HepG2 (cell line): ENCODE measurements at regions not wholly inside any gene's neighbourhood (a gene's known extent, or its start where the extent isn't known, plus 50 kb on each side); places are given as distances from the start of the nearest gene placed in this dataset.
A peak's percentile ranks its signal among the peaks of the same experiment; 100 is the strongest.

Source experiments
- CCDC6 ChIP-seq: sonication (generic); formaldehyde crosslinking; IDR thresholded peaks from 2 replicates; pipeline ENCODE4 v1.8.1; 2022; ENCODE audit warnings: mild to moderate bottlenecking, missing genetic modification reagents, moderate library complexity
- DMTF1 ChIP-seq: sonication (generic); formaldehyde crosslinking; IDR thresholded peaks from 2 replicates; pipeline ENCODE4 v1.4.0; 2020; ENCODE audit warnings: mild to moderate bottlenecking, missing genetic modification reagents
- GABPA ChIP-seq, 2 experiments: IDR thresholded peaks; 2 replicates each; pipeline ENCODE4 v1.6.1; 2011 to 2016; ENCODE audit warnings: low read depth in 2 of 2, low read length in 1 of 2, missing biosample characterization in 1 of 2, missing genetic modification characterization in 1 of 2
- GTF3A ChIP-seq: sonication (generic); formaldehyde crosslinking; conservative IDR thresholded peaks from 2 replicates; pipeline ENCODE4 v1.4.0; 2020; ENCODE audit warnings: mild to moderate bottlenecking, missing genetic modification reagents
- HNRNPUL1 ChIP-seq: fragments of 200-400 bp; formaldehyde crosslinking; IDR thresholded peaks from 2 replicates; pipeline ENCODE4 v1.6.1; 2017; ENCODE audit warnings: low read depth, mild to moderate bottlenecking, low read length, moderate library complexity
- JDP2 ChIP-seq: sonication (generic); formaldehyde crosslinking; IDR thresholded peaks from 2 replicates; pipeline ENCODE4 v1.8.1; 2022; ENCODE audit warnings: missing genetic modification reagents, borderline replicate concordance
- JUND ChIP-seq: sonication (generic); formaldehyde crosslinking; IDR thresholded peaks from 2 replicates; pipeline ENCODE4 v1.8.0; 2022; ENCODE audit warnings: mild to moderate bottlenecking, missing genetic modification reagents
- KMT2B ChIP-seq: IDR thresholded peaks from 2 replicates; pipeline ENCODE4 v1.6.1; 2016; ENCODE audit warnings: missing genetic modification reagents, missing compliant biosample characterization
- PAX8 ChIP-seq: sonication (generic); formaldehyde crosslinking; IDR thresholded peaks from 2 replicates; pipeline ENCODE4 v1.8.0; 2022; ENCODE audit warnings: mild to moderate bottlenecking, missing genetic modification reagents, borderline replicate concordance
- PLSCR1 ChIP-seq: sonication (generic); formaldehyde crosslinking; IDR thresholded peaks from 2 replicates; pipeline ENCODE4 v1.5.0; 2020; ENCODE audit warnings: missing genetic modification reagents, mild to moderate bottlenecking, borderline replicate concordance
- TGIF2 ChIP-seq: IDR thresholded peaks from 2 replicates; pipeline ENCODE4 v1.6.1; 2016; ENCODE audit warnings: control low read depth, missing compliant biosample characterization
- TOE1 ChIP-seq: sonication (generic); formaldehyde crosslinking; IDR thresholded peaks from 2 replicates; pipeline ENCODE4 v1.4.0; 2020; ENCODE audit warnings: mild to moderate bottlenecking, missing genetic modification reagents
- TRIM22 ChIP-seq: fragments of 450-650 bp; IDR thresholded peaks from 2 replicates; pipeline ENCODE4 v1.6.1; 2017
- ZNF180 ChIP-seq: sonication (generic); formaldehyde crosslinking; IDR thresholded peaks from 2 replicates; pipeline ENCODE4 v1.4.0; 2020; ENCODE audit warnings: low read depth, missing genetic modification reagents, borderline replicate concordance
- ZNF20 ChIP-seq: sonication (generic); formaldehyde crosslinking; IDR thresholded peaks from 2 replicates; pipeline ENCODE4 v1.4.0; 2020; ENCODE audit warnings: mild to moderate bottlenecking, moderate library complexity, missing genetic modification reagents
- ZNF256 ChIP-seq: sonication (generic); formaldehyde crosslinking; conservative IDR thresholded peaks from 2 replicates; pipeline ENCODE4 v1.4.0; 2020; ENCODE audit warnings: missing genetic modification reagents
- ZNF501 ChIP-seq: sonication (generic); formaldehyde crosslinking; IDR thresholded peaks from 2 replicates; pipeline ENCODE4 v1.5.1; 2020; ENCODE audit warnings: mild to moderate bottlenecking, moderate library complexity, missing genetic modification reagents
- ZNF737 ChIP-seq: sonication (generic); formaldehyde crosslinking; IDR thresholded peaks from 2 replicates; pipeline ENCODE4 v1.5.0; 2020; ENCODE audit warnings: missing genetic modification reagents, mild to moderate bottlenecking, borderline replicate concordance
- ZNF790 ChIP-seq: sonication (generic); formaldehyde crosslinking; IDR thresholded peaks from 2 replicates; pipeline ENCODE4 v1.8.0; 2022; ENCODE audit warnings: missing genetic modification reagents, mild to moderate bottlenecking, borderline replicate concordance
- ZSCAN20 ChIP-seq: sonication (generic); formaldehyde crosslinking; IDR thresholded peaks from 2 replicates; pipeline ENCODE4 v1.4.0; 2020; ENCODE audit warnings: missing genetic modification reagents, mild to moderate bottlenecking, borderline replicate concordance
- TF ChIP-seq, protein P1 (sequence below): sonication (generic); formaldehyde crosslinking; IDR thresholded peaks from 2 replicates; pipeline ENCODE4 v1.4.0; 2020; ENCODE audit warnings: missing genetic modification reagents
- TF ChIP-seq, protein P2 (sequence below), 2 experiments: sonication (generic) in 1 of 2; formaldehyde crosslinking in 1 of 2; IDR thresholded peaks; 2 replicates each; pipeline versions ENCODE4 v1.4.0 to v1.6.1; 2018 to 2020; ENCODE audit warnings: missing genetic modification reagents in 2 of 2, borderline replicate concordance in 1 of 2, low read depth in 1 of 2, mild to moderate bottlenecking in 1 of 2, missing biosample characterization in 1 of 2

GRCh38 chr15:62886431-62887071, 156.0 kb upstream of the TPM1 start (continued):
- TF ChIP-seq DMTF1: no peak
- no peak for TF ChIP-seq TOE1 (CRISPR knock-in tag)
- TF ChIP-seq CCDC6 (CRISPR knock-in tag): 0 out of 2 replicates have a peak, but pooled peaks have one; percentile 32
- peak; percentile 28; the same call in 1 of the 2 replicates for TF ChIP-seq KMT2B (CRISPR knock-in tag)
- TF ChIP-seq ZSCAN20 (CRISPR knock-in tag): no peak
- no peak for TF ChIP-seq ZNF20 (CRISPR knock-in tag)
- no peak for TF ChIP-seq ZNF256 (CRISPR knock-in tag)
- TF ChIP-seq GABPA (IDR thresholded peaks at IDR 0.05; ENCODE audit: low read depth, low read length): no peak
- TF ChIP-seq GABPA (CRISPR knock-in tag; IDR thresholded peaks at IDR 0.05; ENCODE audit: low read depth): no peak
- TF ChIP-seq TGIF2 (CRISPR knock-in tag): no peak; the same call in 1 of the 2 replicates
- no peak for TF ChIP-seq PAX8 (CRISPR knock-in tag)
- TF ChIP-seq ZNF501 (CRISPR knock-in tag): peak; percentile 64
- TF ChIP-seq TRIM22: no peak
- TF ChIP-seq, protein P1, sequence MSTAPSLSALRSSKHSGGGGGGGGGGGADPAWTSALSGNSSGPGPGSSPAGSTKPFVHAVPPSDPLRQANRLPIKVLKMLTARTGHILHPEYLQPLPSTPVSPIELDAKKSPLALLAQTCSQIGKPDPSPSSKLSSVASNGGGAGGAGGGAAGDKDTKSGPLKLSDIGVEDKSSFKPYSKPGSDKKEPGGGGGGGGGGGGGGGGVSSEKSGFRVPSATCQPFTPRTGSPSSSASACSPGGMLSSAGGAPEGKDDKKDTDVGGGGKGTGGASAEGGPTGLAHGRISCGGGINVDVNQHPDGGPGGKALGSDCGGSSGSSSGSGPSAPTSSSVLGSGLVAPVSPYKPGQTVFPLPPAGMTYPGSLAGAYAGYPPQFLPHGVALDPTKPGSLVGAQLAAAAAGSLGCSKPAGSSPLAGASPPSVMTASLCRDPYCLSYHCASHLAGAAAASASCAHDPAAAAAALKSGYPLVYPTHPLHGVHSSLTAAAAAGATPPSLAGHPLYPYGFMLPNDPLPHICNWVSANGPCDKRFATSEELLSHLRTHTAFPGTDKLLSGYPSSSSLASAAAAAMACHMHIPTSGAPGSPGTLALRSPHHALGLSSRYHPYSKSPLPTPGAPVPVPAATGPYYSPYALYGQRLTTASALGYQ (CRISPR knock-in tag): peak; percentile 89; the same call in 1 of the 2 replicates
- no peak for TF ChIP-seq JUND (CRISPR knock-in tag)
- TF ChIP-seq, protein P2, sequence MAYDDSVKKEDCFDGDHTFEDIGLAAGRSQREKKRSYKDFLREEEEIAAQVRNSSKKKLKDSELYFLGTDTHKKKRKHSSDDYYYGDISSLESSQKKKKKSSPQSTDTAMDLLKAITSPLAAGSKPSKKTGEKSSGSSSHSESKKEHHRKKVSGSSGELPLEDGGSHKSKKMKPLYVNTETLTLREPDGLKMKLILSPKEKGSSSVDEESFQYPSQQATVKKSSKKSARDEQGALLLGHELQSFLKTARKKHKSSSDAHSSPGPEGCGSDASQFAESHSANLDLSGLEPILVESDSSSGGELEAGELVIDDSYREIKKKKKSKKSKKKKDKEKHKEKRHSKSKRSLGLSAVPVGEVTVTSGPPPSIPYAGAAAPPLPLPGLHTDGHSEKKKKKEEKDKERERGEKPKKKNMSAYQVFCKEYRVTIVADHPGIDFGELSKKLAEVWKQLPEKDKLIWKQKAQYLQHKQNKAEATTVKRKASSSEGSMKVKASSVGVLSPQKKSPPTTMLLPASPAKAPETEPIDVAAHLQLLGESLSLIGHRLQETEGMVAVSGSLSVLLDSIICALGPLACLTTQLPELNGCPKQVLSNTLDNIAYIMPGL (CRISPR knock-in tag; IDR thresholded peaks at IDR 0.05; ENCODE audit: borderline replicate concordance in 1 of 2, low read depth in 1 of 2): peak in 1 of 2 experiments; percentile 44; a peak in 1 of 4 replicates
- no peak for TF ChIP-seq GTF3A (CRISPR knock-in tag)
- TF ChIP-seq ZNF790 (CRISPR knock-in tag): no peak
- TF ChIP-seq HNRNPUL1: no peak
- no peak for TF ChIP-seq PLSCR1 (CRISPR knock-in tag)
- TF ChIP-seq JDP2 (CRISPR knock-in tag): no peak
- TF ChIP-seq ZNF737: no peak
- TF ChIP-seq ZNF180 (CRISPR knock-in tag): no peak
